ENCODE measurements at regions not wholly inside any gene's neighbourhood (a gene's known extent, or its start where the extent isn't known, plus 50 kb on each side); places are given as distances from the start of the nearest gene placed in this dataset.

DNA sequence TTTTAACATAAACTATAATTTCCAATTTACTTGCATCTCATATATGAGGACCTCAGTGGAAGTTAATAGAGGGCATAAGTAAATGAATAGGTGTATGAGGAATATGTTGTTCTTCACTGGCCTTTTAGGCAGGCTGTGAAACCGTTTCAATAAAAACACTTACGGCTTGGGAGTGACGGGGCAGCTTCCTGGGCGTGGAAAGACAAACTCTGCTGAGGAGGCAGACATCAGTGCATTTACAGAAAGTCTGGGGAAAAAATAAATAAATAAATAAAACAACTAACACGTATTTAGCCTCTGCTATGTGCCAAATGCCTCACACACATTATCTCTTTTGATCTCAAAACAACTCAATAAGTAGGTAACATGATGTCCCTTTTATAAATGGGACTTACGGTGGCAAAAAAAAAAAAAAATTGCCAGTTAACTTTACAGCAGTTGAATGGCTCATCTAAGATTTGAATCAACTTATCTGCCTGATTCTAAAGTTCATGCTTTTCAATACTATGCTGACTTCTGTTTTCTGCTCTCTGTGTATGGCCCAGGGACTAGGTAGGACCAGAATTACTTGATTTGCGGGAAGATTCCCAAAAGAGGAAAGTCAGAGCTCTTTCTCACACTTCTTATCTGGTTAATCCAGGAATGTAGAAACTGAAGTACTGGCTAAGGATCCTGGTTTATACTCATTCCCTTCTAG is 77.5 kb upstream of the LRATD1 start:
- Histone ChIP-seq H3K9me3 (ENCODE audit: control insufficient read depth, low read depth, low read length) (no peaks in the 10 kb centered on the region), H3K9ac (ENCODE audit: control insufficient read depth, extremely low read depth, insufficient read depth, low read length) (no peak overlapping the region), H3K4me1 (ENCODE audit: control insufficient read depth, extremely low read depth, insufficient read depth, low read length) (peaks cover 22% of the 10 kb centered on the region), H2AFZ (ENCODE audit: control insufficient read depth, low read length) (peak overlapping the region; percentile 1), H3K4me3 (ENCODE audit: control insufficient read depth in 2 of 3, extremely low read depth in 1 of 3, insufficient read depth in 2 of 3, low read depth in 1 of 3, low read length in 3 of 3) (no peak overlapping the region), H3K9me1 (ENCODE audit: control insufficient read depth, extremely low read depth, insufficient read depth, low read length) (no peaks in the 10 kb centered on the region), H3K27me3 (ENCODE audit: control insufficient read depth, extremely low read depth, insufficient read depth, low read length) (no peaks in the 10 kb centered on the region), H4K20me1 (ENCODE audit: control insufficient read depth, extremely low read depth, insufficient read depth, low read length) (no peaks in the 10 kb centered on the region), H3K4me2 (ENCODE audit: control insufficient read depth, extremely low read depth, insufficient read depth, low read depth, low read length) (peak overlapping the region; percentile 8), H3K36me3 (ENCODE audit: control insufficient read depth in 2 of 2, extremely low read depth in 1 of 2, insufficient read depth in 2 of 2, low read length in 2 of 2) (no peaks in the 10 kb centered on the region), H3K79me2 (ENCODE audit: control insufficient read depth, insufficient read depth, low read length) (no peaks in the 10 kb centered on the region), H3K27ac (ENCODE audit: control insufficient read depth, insufficient read depth, low read length) (no peak overlapping the region)
- FAIRE-seq (peak; percentile 41), DNase-seq (ENCODE audit: low read depth, low spot score) (no peak)
- dilution Hi-C loops (cut with MboI; ENCODE audit: extremely low pct_ligation_motif_present, low sequenced_read_pairs) = no loop called here
- TF ChIP-seq, protein P1, sequence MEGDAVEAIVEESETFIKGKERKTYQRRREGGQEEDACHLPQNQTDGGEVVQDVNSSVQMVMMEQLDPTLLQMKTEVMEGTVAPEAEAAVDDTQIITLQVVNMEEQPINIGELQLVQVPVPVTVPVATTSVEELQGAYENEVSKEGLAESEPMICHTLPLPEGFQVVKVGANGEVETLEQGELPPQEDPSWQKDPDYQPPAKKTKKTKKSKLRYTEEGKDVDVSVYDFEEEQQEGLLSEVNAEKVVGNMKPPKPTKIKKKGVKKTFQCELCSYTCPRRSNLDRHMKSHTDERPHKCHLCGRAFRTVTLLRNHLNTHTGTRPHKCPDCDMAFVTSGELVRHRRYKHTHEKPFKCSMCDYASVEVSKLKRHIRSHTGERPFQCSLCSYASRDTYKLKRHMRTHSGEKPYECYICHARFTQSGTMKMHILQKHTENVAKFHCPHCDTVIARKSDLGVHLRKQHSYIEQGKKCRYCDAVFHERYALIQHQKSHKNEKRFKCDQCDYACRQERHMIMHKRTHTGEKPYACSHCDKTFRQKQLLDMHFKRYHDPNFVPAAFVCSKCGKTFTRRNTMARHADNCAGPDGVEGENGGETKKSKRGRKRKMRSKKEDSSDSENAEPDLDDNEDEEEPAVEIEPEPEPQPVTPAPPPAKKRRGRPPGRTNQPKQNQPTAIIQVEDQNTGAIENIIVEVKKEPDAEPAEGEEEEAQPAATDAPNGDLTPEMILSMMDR (optimal IDR thresholded peaks at IDR 0.05 in 1 of 3, IDR thresholded peaks at IDR 0.05 in 1 of 3, conservative IDR thresholded peaks at IDR 0.05 in 1 of 3; ENCODE audit: extremely low read depth in 1 of 3, insufficient read depth in 2 of 3, low read length in 3 of 3) = no peak
- TF ChIP-seq EZH2 (IDR thresholded peaks at IDR 0.05; ENCODE audit: low read length) = no peak

DNA sequence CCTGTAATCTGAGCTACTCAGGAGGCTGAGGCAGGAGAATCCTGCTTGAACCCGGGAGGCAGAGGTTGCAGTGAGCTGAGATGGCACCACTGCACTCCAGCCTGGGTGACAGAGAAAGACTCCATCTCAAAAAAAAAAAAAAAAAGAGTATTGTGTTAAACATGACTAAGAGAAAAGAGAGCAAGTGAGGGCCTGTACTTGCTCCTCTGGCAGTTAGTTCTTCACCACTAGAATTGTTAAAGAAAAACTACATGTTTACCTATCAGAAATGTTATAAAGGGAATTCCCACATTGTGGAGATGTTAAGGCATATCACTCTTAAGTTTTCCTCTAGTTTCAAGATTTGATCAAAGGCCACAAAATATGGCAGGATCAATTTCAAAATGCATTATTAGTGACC is 75.4 kb upstream of the LRATD1 start:
- Histone ChIP-seq H3K4me1 (ENCODE audit: control insufficient read depth, extremely low read depth, insufficient read depth, low read length) (peaks cover 22% of the 10 kb centered on the region), H3K4me3 (ENCODE audit: control insufficient read depth in 2 of 3, extremely low read depth in 1 of 3, insufficient read depth in 2 of 3, low read depth in 1 of 3, low read length in 3 of 3) (no peak overlapping the region), H3K27ac (ENCODE audit: control insufficient read depth, insufficient read depth, low read length) (peak overlapping the region; percentile 43), H3K27me3 (ENCODE audit: control insufficient read depth, extremely low read depth, insufficient read depth, low read length) (no peaks in the 10 kb centered on the region), H3K9me1 (ENCODE audit: control insufficient read depth, extremely low read depth, insufficient read depth, low read length) (no peaks in the 10 kb centered on the region), H4K20me1 (ENCODE audit: control insufficient read depth, extremely low read depth, insufficient read depth, low read length) (no peaks in the 10 kb centered on the region), H3K79me2 (ENCODE audit: control insufficient read depth, insufficient read depth, low read length) (no peaks in the 10 kb centered on the region), H3K9ac (ENCODE audit: control insufficient read depth, extremely low read depth, insufficient read depth, low read length) (no peak overlapping the region), H2AFZ (ENCODE audit: control insufficient read depth, low read length) (no peak overlapping the region), H3K36me3 (ENCODE audit: control insufficient read depth in 2 of 2, extremely low read depth in 1 of 2, insufficient read depth in 2 of 2, low read length in 2 of 2) (no peaks in the 10 kb centered on the region), H3K9me3 (ENCODE audit: control insufficient read depth, low read depth, low read length) (no peaks in the 10 kb centered on the region), H3K4me2 (ENCODE audit: control insufficient read depth, extremely low read depth, insufficient read depth, low read depth, low read length) (peak overlapping the region; percentile 61)
- DNase-seq (ENCODE audit: low read depth, low spot score) (no peak), FAIRE-seq (no peak)
- TF ChIP-seq EZH2 (IDR thresholded peaks at IDR 0.05; ENCODE audit: low read length) = no peak
- TF ChIP-seq, protein P1 (optimal IDR thresholded peaks at IDR 0.05 in 1 of 3, IDR thresholded peaks at IDR 0.05 in 1 of 3, conservative IDR thresholded peaks at IDR 0.05 in 1 of 3; ENCODE audit: extremely low read depth in 1 of 3, insufficient read depth in 2 of 3, low read length in 3 of 3) = no peak
- dilution Hi-C loops (cut with MboI; ENCODE audit: extremely low pct_ligation_motif_present, low sequenced_read_pairs) = no loop called here
